Heart left ventricle (tissue), 16 donors: ENCODE measurements at regions not wholly inside any gene's neighbourhood (a gene's known extent, or its start where the extent isn't known, plus 50 kb on each side); places are given as distances from the start of the nearest gene placed in this dataset.
"Not testable (repeated sequence)": the region's sequence is repeated elsewhere in the genome, so short reads cannot be mapped to it uniquely, and the experiment has no call there.

Source experiments
- ATAC-seq, 4 donors: fragments of 200-7000 bp; cut with Tn5 transposase; one replicate each; pipeline ENCODE4 v1.9.1; 2020 to 2022; ENCODE audit warnings: moderate library complexity in 4 of 4, mild to moderate bottlenecking in 3 of 4, moderate number of reproducible peaks in 1 of 4
- DNase-seq, 5 donors: peaks; one replicate each; pipeline ENCODE4 v3.0.0-alpha.2; 2020
- H3K27ac ChIP-seq, 12 donors: fragments of 200-600 bp; sonication (generic) in 4 of 12; one replicate each; pipeline versions ENCODE4 v1.5.0 to v1.8.0; 2016 to 2022; ENCODE audit warnings: mild to moderate bottlenecking in 2 of 12
- H3K27me3 ChIP-seq, 9 donors: fragments of 200-600 bp; sonication (generic) in 2 of 9; one replicate each; pipeline versions ENCODE4 v1.5.1 to v1.8.0; 2016 to 2022; ENCODE audit warnings: mild to moderate bottlenecking in 3 of 9
- H3K36me3 ChIP-seq, 9 donors: fragments of 200-600 bp; sonication (generic) in 2 of 9; one replicate each; pipeline versions ENCODE4 v1.5.0 to v1.8.0; 2018 to 2022; ENCODE audit warnings: mild to moderate bottlenecking in 2 of 9
- H3K4me1 ChIP-seq, 12 donors: fragments of 200-600 bp; sonication (generic) in 4 of 12; one replicate each; pipeline versions ENCODE4 v1.5.0 to v1.8.0; 2016 to 2022; ENCODE audit warnings: mild to moderate bottlenecking in 3 of 12
- H3K4me3 ChIP-seq, 12 donors: fragments of 200-600 bp; sonication (generic) in 4 of 12; one replicate each; pipeline versions ENCODE4 v1.5.0 to v1.8.0; 2017 to 2022; ENCODE audit warnings: mild to moderate bottlenecking in 9 of 12, moderate library complexity in 4 of 12
- H3K9me3 ChIP-seq, 12 donors: fragments of 200-600 bp; sonication (generic) in 4 of 12; one replicate each; pipeline versions ENCODE4 v1.5.0 to v1.8.0; 2016 to 2022; ENCODE audit warnings: mild to moderate bottlenecking in 1 of 12
- POLR2A ChIP-seq, 2 donors: fragments of 450-650 bp; IDR thresholded peaks; one replicate each; pipeline ENCODE4 v1.6.1; 2017; ENCODE audit warnings: antibody characterized with exemption in 2 of 2, mild to moderate bottlenecking in 2 of 2, moderate library complexity in 2 of 2
- WGBS, 4 donors: extraction: QIAGEN DNeasy Blood & Tissue Kit in 2 of 4; methylation state at CpG; one replicate each; pipeline versions ENCODE4 v1.1.5 to v1.1.7; 2013 to 2018; 5-methylcytosine and 5-hydroxymethylcytosine counted together
- intact Hi-C, 10 donors: fragments of 100-400 bp; cut with DNase I; formaldehyde crosslinking; loops; one replicate each; pipeline versions ENCODE4 v1.11.1 to v1.14.2; 2022
- TF ChIP-seq, protein P1 (sequence below), 12 donors: fragments of 200-600 bp; sonication (generic) in 4 of 12; IDR thresholded peaks; one replicate each; pipeline versions ENCODE4 v1.5.0 to v1.8.0; 2018 to 2022; ENCODE audit warnings: antibody characterized with exemption in 12 of 12, mild to moderate bottlenecking in 5 of 12
- donor health status: ischemic (EF 13 %, LVEDD 7.1; RV severe dilation, severe dysfunction).
- donor health status: healthy with polysubstance abuse.
- donor health status: DM: no; HTN: yes; CAD: no.
- donor health status: DM: no; HTN: no; CAD: no.
- donor health status: ischemic (EF 25% LVEDD 6.9; RV normal size, moderate dysfunction).
- donor health status: ischemic (EF 25% LVEDD 5.7; RV mildly dilated, moderate dysfunction).
- donor health status: healthy.
- donor health status: DM: yes; HTN: yes; CAD: no.
- donor health status: ischemic (EF 35%, LVEDD 5.7; RV mildly dilated, moderate dysfunction).
- donor health status: nonischemic (EF 11% LVEDD 7.7; RV severe dilation, severe dysfunction).
- donor health status: DM: yes; HTN: yes; CAD: no.
- donor health status: PGD.
- donor health status: ischemic (EF 29% LVEDD 5.4; RV normal size, mild dysfunction).
- donor health status: nonischemic (EF 23%, LVEDD 6.1; RV moderate dilation, normal function).

DNA sequence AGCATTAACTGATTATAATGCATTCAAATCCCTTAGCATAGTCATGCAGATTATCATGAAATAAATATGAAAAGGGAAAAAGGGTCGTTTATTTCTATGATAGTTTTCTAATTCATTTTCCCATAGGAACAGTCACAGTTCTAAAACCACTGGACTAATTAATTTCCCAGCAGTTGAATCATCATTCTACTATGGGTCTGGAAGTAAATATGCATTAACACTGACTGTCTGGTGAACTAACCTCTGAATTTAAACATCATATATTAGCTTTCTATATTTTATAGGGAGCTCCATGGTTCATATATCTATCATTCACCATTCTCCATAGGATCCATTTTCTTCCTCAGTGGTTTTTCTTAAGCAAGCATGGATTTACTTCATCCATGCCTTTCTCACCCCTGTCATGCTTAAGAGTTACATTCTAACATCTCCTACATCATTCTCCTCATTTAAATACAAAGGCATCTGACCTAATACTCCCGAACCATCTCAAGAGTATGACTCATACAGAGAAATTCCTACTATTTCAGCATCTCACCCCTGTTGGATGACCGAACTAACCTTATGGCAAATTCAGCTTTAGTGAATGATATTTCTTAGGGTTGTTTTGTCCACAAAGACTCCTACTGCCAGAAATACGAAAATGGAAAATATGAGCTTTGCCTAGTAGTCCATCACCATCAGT is 198.7 kb upstream of the ADAMTS3 start:
- peak overlapping the region in 1 of 12 donors; percentile 25 for H3K27ac ChIP-seq
- no peaks in the 10 kb centered on the region for H3K27me3 ChIP-seq
- ATAC-seq (peak in 1 of 4 donors; percentile 29), DNase-seq (no peak)
- no peaks in the 10 kb centered on the region for H3K4me1 ChIP-seq
- no peaks in the 10 kb centered on the region for H3K36me3 ChIP-seq
- TF ChIP-seq POLR2A (IDR thresholded peaks at IDR 0.05), result no peak
- intact Hi-C loops, result no loop called here
- 51 to 60% (median 56%) methylated on average over 4 of the region's 4 CpGs for WGBS, 4 donors
- H3K4me3 ChIP-seq, result no peak overlapping the region
- H3K9me3 ChIP-seq, result no peaks in the 10 kb centered on the region

DNA sequence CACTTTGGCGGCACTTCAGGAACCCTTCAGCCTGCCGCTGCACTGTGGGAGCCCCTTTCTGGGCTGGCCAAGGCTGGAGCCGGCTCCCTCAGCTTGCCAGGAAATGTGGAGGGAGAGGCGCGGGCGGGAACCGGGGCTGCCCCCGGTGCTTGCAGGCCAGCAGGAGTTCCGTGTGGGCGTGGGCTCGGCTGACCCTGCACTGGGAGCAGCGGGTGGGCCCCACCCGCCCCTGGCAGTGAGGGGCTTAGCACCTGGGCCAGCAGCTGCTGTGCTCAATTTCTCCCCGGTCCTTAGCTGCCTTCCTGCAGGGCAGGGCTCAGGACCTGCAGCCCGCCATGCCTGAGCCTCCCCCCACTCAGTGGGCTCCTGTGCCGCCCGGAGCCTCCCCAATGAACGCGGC is 196.8 kb upstream of the ADAMTS3 start:
- WGBS, 4 donors, result 76 to 95% (median 90%) methylated on average over 10 to 19 of the region's 19 CpGs
- H3K27ac ChIP-seq, H3K27me3 ChIP-seq, intact Hi-C loops, DNase-seq, ATAC-seq, H3K9me3 ChIP-seq, H3K4me1 ChIP-seq, H3K4me3 ChIP-seq, H3K36me3 ChIP-seq: not testable (repeated sequence)

DNA sequence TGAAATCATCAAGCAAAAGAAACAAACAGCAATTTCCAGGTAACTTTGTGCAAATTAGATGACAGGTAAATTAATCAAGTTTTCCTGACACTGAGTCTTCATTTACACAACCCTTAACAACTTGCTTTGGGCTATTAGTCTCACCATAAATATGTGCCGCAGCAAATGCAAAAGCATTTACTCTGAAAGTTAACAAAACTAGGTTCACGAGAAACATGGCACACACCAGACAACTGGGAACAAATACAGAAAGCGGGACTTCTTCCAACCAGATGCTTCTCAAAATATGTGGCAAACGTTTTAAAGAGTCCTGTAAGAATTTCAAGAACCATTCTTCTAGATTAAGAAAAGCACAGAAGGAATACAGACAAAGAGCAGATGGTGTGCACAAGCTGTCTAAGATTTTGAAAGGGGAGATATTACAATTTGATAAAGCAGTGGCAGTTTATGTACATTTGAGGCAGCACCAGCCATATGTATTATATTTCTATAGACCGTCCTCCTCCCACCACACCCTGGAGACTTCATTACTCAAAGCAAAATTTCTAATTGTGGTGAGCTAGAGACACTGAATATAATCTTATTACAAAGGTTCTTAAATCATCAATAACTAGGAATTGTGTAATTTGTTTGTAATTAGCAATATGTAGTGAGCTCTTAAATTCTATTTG is 192.5 kb upstream of the ADAMTS3 start:
- H3K4me3 ChIP-seq, result no peak overlapping the region
- intact Hi-C loops, result no loop called here
- TF ChIP-seq POLR2A (IDR thresholded peaks at IDR 0.05), result no peak
- TF ChIP-seq, protein P1, sequence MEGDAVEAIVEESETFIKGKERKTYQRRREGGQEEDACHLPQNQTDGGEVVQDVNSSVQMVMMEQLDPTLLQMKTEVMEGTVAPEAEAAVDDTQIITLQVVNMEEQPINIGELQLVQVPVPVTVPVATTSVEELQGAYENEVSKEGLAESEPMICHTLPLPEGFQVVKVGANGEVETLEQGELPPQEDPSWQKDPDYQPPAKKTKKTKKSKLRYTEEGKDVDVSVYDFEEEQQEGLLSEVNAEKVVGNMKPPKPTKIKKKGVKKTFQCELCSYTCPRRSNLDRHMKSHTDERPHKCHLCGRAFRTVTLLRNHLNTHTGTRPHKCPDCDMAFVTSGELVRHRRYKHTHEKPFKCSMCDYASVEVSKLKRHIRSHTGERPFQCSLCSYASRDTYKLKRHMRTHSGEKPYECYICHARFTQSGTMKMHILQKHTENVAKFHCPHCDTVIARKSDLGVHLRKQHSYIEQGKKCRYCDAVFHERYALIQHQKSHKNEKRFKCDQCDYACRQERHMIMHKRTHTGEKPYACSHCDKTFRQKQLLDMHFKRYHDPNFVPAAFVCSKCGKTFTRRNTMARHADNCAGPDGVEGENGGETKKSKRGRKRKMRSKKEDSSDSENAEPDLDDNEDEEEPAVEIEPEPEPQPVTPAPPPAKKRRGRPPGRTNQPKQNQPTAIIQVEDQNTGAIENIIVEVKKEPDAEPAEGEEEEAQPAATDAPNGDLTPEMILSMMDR (IDR thresholded peaks at IDR 0.05), result no peak
- 66 to 74% (median 69%) methylated on average over 5 of the region's 5 CpGs for WGBS, 4 donors
- H3K27ac ChIP-seq, result no peak overlapping the region
- no peak for DNase-seq
- no peaks in the 10 kb centered on the region for H3K36me3 ChIP-seq
- ATAC-seq, result no peak
- H3K4me1 ChIP-seq, result no peaks in the 10 kb centered on the region
- no peaks in the 10 kb centered on the region for H3K27me3 ChIP-seq
- H3K9me3 ChIP-seq, result no peaks in the 10 kb centered on the region

DNA sequence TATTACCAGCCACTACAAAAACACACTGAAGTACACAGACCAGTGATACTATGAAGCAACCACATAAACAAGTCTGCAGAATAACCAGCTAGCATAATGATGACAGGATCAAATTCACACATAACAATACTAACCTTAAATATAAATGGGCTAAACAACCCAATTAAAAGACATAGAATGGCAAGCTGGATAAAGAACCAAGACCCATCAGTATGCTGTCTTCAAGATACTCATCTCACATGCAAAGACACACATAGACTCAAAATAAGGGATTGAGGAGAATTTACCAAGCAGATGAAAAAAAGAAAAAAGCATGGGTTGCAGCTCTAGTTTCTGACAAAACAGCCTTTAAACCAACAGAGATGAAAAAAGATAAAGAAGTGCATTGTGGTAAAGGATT is 184.4 kb upstream of the ADAMTS3 start:
- ATAC-seq, H3K36me3 ChIP-seq, H3K4me3 ChIP-seq, H3K27me3 ChIP-seq, intact Hi-C loops, DNase-seq, H3K4me1 ChIP-seq, H3K27ac ChIP-seq: not testable (repeated sequence)
- H3K9me3 ChIP-seq, result peaks cover 0 to 23% (median 0%) of the 10 kb centered on the region in 12 donors

DNA sequence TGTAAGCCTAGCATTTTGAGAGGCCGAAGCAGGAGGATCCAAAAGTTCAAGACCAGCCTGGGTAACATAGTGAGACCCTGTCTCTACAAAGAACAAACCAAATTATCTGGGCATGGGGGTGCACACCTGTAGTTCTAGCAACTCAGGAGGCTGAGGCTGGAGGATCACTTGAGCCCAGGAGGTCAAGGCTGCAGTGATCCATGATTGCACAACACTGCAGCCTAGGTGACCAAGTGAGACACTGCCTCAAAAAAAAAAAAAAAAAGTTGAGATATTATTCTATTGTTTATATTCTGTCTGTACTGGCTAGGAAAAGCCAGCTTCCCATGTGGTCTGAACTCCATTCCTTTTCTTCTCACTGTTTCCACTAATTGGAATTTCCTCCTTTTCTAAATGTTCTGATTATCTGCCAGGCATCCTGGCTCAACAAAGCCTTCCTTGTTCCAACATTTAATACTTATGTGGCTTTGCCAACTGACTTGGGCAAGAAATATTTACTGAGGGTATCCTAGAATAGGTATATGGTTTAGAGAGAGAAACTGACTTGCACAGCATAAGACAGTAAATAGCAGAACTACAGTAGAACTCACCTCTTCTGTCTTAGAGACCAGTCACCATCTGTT is 175.2 kb upstream of the ADAMTS3 start:
- no peaks in the 10 kb centered on the region for H3K36me3 ChIP-seq
- 88 to 100% (median 91%) methylated on average over 1 of the region's 1 CpG for WGBS, 4 donors
- no peaks in the 10 kb centered on the region for H3K4me1 ChIP-seq
- H3K4me3 ChIP-seq, result no peak overlapping the region
- no peak for ATAC-seq
- H3K27me3 ChIP-seq, result no peaks in the 10 kb centered on the region
- intact Hi-C loops, result no loop called here
- no peak for DNase-seq
- no peak for TF ChIP-seq POLR2A (IDR thresholded peaks at IDR 0.05)
- TF ChIP-seq, protein P1 (IDR thresholded peaks at IDR 0.05), result no peak
- H3K27ac ChIP-seq, result no peak overlapping the region
- no peaks in the 10 kb centered on the region for H3K9me3 ChIP-seq
